ENCODE measurements at regions not wholly inside any gene's neighbourhood (a gene's known extent, or its start where the extent isn't known, plus 50 kb on each side); places are given as distances from the start of the nearest gene placed in this dataset.

DNA sequence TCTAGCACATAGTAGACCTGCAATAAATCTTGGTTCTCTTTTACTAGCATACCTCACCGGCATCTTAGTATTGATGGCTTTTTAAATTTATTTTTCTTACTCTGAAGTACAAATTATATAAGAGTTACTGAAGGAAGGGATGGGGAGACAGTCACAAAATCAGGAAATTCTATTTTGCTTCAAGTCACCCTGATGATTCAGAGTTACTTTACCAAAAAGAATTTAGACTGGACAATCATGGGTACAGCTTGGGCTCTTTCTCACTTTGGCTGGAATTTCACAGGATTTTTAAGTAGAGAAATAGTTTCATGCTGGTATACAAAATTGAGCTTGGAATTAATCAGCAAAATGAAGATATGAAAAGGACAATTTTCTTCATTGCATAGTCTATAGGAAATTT, 919.2 kb downstream of the METTL15 start:
- H3K36me3 ChIP-seq (ENCODE audit: control insufficient read depth, insufficient read depth, low read length), result no peaks in the 10 kb centered on the region
- H3K27me3 ChIP-seq (replicated peaks; ENCODE audit: control insufficient read depth, insufficient read depth, low read length), result no peaks in the 10 kb centered on the region
- no peak for DNase-seq (ENCODE audit: extremely low read depth, insufficient read length)
- H3K4me3 ChIP-seq (replicated peaks; ENCODE audit: low read depth, low read length), result no peak overlapping the region
- TF ChIP-seq CTCF (IDR thresholded peaks at IDR 0.05; ENCODE audit: insufficient read depth, low read length, poor library complexity, severe bottlenecking), result no peak

GRCh38 chr11:29026286-29026685, 918.1 kb downstream of the METTL15 start:
- no peaks in the 10 kb centered on the region for H3K27me3 ChIP-seq (replicated peaks; ENCODE audit: control insufficient read depth, insufficient read depth, low read length)
- no peak overlapping the region for H3K4me3 ChIP-seq (replicated peaks; ENCODE audit: low read depth, low read length)
- no peak for TF ChIP-seq CTCF (IDR thresholded peaks at IDR 0.05; ENCODE audit: insufficient read depth, low read length, poor library complexity, severe bottlenecking)
- no peak for DNase-seq (ENCODE audit: extremely low read depth, insufficient read length)
- H3K36me3 ChIP-seq (ENCODE audit: control insufficient read depth, insufficient read depth, low read length), result no peaks in the 10 kb centered on the region

- no peaks in the 10 kb centered on the region for H3K27me3 ChIP-seq (replicated peaks; ENCODE audit: control insufficient read depth, insufficient read depth, low read length)
- no peak overlapping the region for H3K4me3 ChIP-seq (replicated peaks; ENCODE audit: low read depth, low read length)
- TF ChIP-seq CTCF (IDR thresholded peaks at IDR 0.05; ENCODE audit: insufficient read depth, low read length, poor library complexity, severe bottlenecking), result no peak
- no peak for DNase-seq (ENCODE audit: extremely low read depth, insufficient read length)
- H3K36me3 ChIP-seq (ENCODE audit: control insufficient read depth, insufficient read depth, low read length), result no peaks in the 10 kb centered on the region
These were observed 916.8 kb downstream of the METTL15 start for GRCh38 chr11:29025001-29025400.

- H3K36me3 ChIP-seq (ENCODE audit: control insufficient read depth, insufficient read depth, low read length), result no peaks in the 10 kb centered on the region
- DNase-seq (ENCODE audit: extremely low read depth, insufficient read length), result no peak
- H3K4me3 ChIP-seq (replicated peaks; ENCODE audit: low read depth, low read length), result no peak overlapping the region
- TF ChIP-seq CTCF (IDR thresholded peaks at IDR 0.05; ENCODE audit: insufficient read depth, low read length, poor library complexity, severe bottlenecking), result no peak
- no peaks in the 10 kb centered on the region for H3K27me3 ChIP-seq (replicated peaks; ENCODE audit: control insufficient read depth, insufficient read depth, low read length)
These were observed 916.2 kb downstream of the METTL15 start for GRCh38 chr11:29024386-29024785.

GRCh38 chr11:29023761-29024160, 915.6 kb downstream of the METTL15 start:
- TF ChIP-seq CTCF (IDR thresholded peaks at IDR 0.05; ENCODE audit: insufficient read depth, low read length, poor library complexity, severe bottlenecking), result no peak
- H3K4me3 ChIP-seq (replicated peaks; ENCODE audit: low read depth, low read length), result no peak overlapping the region
- no peak for DNase-seq (ENCODE audit: extremely low read depth, insufficient read length)
- H3K27me3 ChIP-seq (replicated peaks; ENCODE audit: control insufficient read depth, insufficient read depth, low read length), result no peaks in the 10 kb centered on the region
- no peaks in the 10 kb centered on the region for H3K36me3 ChIP-seq (ENCODE audit: control insufficient read depth, insufficient read depth, low read length)

DNA sequence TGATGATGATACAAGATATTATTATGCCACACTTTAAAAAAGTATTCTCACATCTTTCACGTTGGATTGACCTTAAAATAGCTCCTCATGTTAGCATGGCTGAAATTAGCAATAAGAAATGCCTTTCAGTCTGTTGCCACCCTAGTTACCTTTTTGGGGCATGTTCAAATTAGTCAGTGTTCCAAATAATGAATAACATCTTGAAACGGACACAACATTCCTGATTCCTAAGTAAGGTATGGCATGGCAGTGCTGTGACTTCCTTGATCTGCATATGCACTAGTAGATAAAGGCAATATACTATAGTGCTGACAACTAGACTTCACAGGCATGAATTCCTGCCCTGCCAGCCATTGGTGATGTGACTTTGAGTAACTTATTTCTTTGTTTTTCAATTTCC, 914.5 kb downstream of the METTL15 start:
- H3K4me3 ChIP-seq (replicated peaks; ENCODE audit: low read depth, low read length), result no peak overlapping the region
- H3K36me3 ChIP-seq (ENCODE audit: control insufficient read depth, insufficient read depth, low read length), result no peaks in the 10 kb centered on the region
- TF ChIP-seq CTCF (IDR thresholded peaks at IDR 0.05; ENCODE audit: insufficient read depth, low read length, poor library complexity, severe bottlenecking), result no peak
- no peaks in the 10 kb centered on the region for H3K27me3 ChIP-seq (replicated peaks; ENCODE audit: control insufficient read depth, insufficient read depth, low read length)
- DNase-seq (ENCODE audit: extremely low read depth, insufficient read length), result no peak
